ENCODE measurements at regions not wholly inside any gene's neighbourhood (a gene's known extent, or its start where the extent isn't known, plus 50 kb on each side); places are given as distances from the start of the nearest gene placed in this dataset.

DNA sequence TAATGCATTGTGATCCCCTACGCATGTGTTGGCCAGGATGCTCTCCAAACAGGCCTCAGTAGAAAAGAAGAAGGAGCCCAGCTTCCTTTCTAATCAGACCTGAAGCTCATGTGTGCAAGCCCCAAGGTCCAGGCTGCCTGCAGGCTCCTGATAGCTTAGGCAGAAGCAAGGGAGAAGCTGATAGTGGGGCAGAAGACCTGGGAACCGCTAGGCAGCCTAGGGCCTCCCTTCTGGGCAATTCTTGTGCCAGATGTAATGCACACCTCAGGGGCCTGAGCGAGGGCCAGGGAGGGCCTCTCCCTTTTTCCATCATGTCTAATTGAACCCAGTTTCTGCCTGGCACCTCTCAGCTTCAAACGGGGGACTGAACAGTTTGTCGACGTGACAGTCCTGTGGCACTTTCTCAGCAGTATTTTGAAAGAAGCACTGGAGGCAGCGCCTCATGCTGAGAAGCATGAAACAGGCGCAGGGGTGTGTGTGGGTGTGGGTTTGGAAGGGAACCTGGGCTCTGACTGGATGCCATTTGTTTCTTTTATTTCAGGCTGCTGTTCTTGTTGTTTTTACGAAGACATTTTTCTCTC lies 212.8 kb downstream of the PIK3R1 start:
- DNase-seq (ENCODE audit: low read depth) = no peak
- H3K4me3 ChIP-seq (ENCODE audit: low read depth, low read length) = no peak overlapping the region
- TF ChIP-seq, protein P1, sequence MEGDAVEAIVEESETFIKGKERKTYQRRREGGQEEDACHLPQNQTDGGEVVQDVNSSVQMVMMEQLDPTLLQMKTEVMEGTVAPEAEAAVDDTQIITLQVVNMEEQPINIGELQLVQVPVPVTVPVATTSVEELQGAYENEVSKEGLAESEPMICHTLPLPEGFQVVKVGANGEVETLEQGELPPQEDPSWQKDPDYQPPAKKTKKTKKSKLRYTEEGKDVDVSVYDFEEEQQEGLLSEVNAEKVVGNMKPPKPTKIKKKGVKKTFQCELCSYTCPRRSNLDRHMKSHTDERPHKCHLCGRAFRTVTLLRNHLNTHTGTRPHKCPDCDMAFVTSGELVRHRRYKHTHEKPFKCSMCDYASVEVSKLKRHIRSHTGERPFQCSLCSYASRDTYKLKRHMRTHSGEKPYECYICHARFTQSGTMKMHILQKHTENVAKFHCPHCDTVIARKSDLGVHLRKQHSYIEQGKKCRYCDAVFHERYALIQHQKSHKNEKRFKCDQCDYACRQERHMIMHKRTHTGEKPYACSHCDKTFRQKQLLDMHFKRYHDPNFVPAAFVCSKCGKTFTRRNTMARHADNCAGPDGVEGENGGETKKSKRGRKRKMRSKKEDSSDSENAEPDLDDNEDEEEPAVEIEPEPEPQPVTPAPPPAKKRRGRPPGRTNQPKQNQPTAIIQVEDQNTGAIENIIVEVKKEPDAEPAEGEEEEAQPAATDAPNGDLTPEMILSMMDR (IDR thresholded peaks at IDR 0.05; ENCODE audit: control insufficient read depth, extremely low read depth, insufficient read depth) = no peak

DNA sequence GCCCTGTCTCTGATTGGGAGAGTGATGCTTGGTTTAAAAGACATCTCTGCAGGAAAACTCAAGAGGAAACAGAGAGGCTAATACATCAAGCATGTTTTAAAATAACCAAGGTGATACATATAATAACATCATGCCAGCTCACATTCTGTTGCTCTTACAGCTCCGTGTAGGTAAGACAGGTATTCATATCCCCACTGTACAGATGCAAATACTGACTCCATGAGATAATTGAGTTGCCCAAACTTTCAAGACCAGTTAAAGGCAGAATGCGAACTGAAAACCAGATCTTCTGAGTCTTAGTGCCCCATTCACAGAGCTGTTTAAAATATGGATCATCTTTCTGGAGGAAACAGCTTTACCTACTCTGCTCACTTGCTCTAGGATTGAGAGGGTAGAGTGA lies 214.0 kb downstream of the PIK3R1 start:
- no peak for DNase-seq (ENCODE audit: low read depth)
- no peak overlapping the region for H3K4me3 ChIP-seq (ENCODE audit: low read depth, low read length)
- TF ChIP-seq, protein P1 (IDR thresholded peaks at IDR 0.05; ENCODE audit: control insufficient read depth, extremely low read depth, insufficient read depth) = no peak

DNA sequence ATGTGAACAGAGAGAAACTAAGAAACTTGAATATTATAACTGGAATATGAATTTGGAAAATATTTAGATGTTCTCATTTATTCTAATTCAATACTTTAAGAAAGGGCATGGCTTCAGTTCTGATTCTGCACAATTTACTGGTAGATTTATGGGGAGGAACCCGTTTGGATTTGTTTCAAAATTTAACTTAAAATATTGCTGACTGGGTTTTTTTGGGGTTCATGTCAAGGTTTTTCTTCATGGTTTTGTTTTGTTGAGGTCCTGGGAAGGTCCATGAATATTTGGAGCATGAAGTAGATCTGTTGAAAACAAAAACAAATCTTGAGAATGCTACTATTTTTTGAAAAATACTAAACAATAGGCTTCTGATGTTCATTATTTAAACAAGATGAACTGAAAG lies 214.7 kb downstream of the PIK3R1 start:
- no peak overlapping the region for H3K4me3 ChIP-seq (ENCODE audit: low read depth, low read length)
- no peak for DNase-seq (ENCODE audit: low read depth)
- TF ChIP-seq, protein P1 (IDR thresholded peaks at IDR 0.05; ENCODE audit: control insufficient read depth, extremely low read depth, insufficient read depth) = no peak

DNA sequence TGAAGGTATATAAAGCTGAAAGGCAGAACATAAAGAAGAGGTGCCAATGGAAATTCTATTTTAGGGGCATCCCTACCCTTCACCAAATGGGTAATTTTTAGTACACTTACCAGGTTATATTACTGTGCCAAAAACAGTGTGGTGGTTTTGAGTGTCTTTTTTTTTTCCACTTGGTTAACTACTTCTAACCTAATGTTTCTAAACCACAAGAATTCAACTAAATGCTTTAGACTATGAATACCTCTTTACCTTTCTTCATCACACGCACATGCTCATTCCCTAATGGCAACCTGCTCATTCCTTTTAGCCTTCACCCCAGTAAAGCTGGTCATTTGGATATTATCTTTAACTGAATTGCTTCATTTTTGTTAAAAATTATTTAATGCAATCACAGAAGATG lies 215.6 kb downstream of the PIK3R1 start:
- no peak for DNase-seq (ENCODE audit: low read depth)
- TF ChIP-seq, protein P1 (IDR thresholded peaks at IDR 0.05; ENCODE audit: control insufficient read depth, extremely low read depth, insufficient read depth) = no peak
- H3K4me3 ChIP-seq (ENCODE audit: low read depth, low read length) = no peak overlapping the region

DNA sequence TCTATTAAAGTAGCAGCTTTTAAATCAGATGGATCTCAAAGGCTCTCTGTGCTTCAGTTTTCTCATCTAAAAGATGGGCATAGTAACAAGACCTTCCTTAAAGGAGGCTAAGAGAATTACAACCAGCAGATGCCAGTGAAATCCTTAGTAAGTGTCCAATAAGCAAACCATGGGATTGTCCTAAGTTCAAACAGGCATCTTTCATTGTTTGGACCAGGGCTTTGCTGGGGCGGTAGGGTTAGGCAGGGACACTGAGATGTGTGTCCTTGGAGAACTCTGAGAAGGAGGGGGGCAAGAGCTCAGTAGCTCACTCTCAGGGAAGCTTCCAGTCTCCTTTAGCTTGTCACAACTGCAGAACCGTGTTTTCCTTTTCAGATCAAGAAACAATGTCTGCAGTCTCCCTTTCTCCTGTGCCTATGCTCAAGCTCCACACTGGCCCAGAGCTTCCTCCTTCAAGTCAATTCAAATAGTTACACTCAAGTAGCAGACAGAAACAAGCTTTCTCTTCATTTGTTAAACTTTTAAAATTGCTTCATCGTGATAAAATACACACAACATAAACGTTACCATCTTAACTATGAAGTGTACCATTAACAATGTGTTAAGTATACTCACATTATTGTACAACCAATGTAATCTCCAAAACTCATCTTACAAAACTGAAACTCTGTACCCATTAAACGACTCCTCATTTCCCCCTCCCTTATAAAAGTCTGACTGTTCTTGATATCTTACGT lies 216.2 kb downstream of the PIK3R1 start:
- DNase-seq (ENCODE audit: low read depth) = no peak
- TF ChIP-seq, protein P1 (IDR thresholded peaks at IDR 0.05; ENCODE audit: control insufficient read depth, extremely low read depth, insufficient read depth) = no peak
- no peak overlapping the region for H3K4me3 ChIP-seq (ENCODE audit: low read depth, low read length)

DNA sequence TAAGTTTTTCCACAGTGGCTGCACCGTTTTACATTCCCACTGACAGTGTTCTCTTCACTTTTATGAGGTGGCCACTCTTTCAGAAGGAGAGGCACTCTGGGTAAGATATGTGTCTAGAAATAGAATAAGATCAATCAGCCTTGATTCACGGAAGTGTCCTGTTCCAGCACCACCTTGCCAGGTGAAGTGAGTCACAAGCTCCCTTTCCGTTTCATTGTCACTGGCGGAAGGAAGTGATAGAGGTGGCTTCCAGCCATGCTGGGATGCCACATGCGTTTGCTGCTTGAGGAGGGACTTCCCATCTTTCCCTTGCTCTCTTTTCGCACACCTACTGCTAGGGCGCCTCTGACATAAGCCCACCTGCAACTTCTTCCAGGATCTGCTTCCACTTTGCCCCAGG lies 217.1 kb downstream of the PIK3R1 start:
- H3K4me3 ChIP-seq (ENCODE audit: low read depth, low read length) = no peak overlapping the region
- TF ChIP-seq, protein P1 (IDR thresholded peaks at IDR 0.05; ENCODE audit: control insufficient read depth, extremely low read depth, insufficient read depth) = no peak
- no peak for DNase-seq (ENCODE audit: low read depth)

DNA sequence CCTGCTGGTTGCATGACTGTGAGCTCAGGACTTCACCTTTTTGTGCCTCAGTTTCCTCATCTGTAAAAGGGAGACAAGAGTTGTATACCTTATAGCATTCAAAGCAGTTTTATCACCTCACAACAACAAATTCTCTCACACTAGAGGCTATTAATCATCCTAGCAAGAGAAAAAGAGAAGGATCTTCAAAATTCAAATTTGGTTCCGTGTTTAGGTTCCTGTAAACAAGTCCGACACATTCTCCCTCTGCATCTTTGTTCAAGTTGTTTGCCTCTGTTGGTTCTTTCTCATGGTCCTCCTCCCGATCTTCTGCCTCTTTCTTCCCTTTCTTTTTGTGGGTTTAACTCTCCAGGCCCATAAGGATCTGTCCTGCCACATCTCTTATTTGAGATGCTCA lies 218.0 kb downstream of the PIK3R1 start:
- DNase-seq (ENCODE audit: low read depth) = no peak
- TF ChIP-seq, protein P1 (IDR thresholded peaks at IDR 0.05; ENCODE audit: control insufficient read depth, extremely low read depth, insufficient read depth) = no peak
- no peak overlapping the region for H3K4me3 ChIP-seq (ENCODE audit: low read depth, low read length)
